Keratinocyte (primary cell): ENCODE measurements at regions not wholly inside any gene's neighbourhood (a gene's known extent, or its start where the extent isn't known, plus 50 kb on each side); places are given as distances from the start of the nearest gene placed in this dataset.

Experiments used
- CTCF ChIP-seq, 3 experiments: IDR thresholded peaks in 1 of 3; conservative IDR thresholded peaks in 1 of 3; optimal IDR thresholded peaks in 1 of 3; 2 replicates in 2 of 3; 3 replicates in 1 of 3; pipeline versions ENCODE3 to v1.5.1; 2011; ENCODE audit warnings: low read length in 3 of 3, mild to moderate bottlenecking in 3 of 3, moderate library complexity in 2 of 3, control low read depth in 1 of 3, inconsistent platforms in 1 of 3; ENCODE audit not compliant: insufficient read depth in 2 of 3; ENCODE audit errors: extremely low read depth in 1 of 3
- EZH2 ChIP-seq: IDR thresholded peaks from one replicate; pipeline ENCODE4 v1.6.1; 2012; ENCODE audit warnings: inconsistent platforms, mild to moderate bottlenecking, low read length, moderate library complexity

- TF ChIP-seq CTCF (optimal IDR thresholded peaks at IDR 0.05 in 1 of 3, IDR thresholded peaks at IDR 0.05 in 1 of 3, conservative IDR thresholded peaks at IDR 0.05 in 1 of 3; ENCODE audit: extremely low read depth in 1 of 3, insufficient read depth in 2 of 3, low read length in 3 of 3) (no peak), EZH2 (no peak)
These were observed 478.3 kb downstream of the FRK start for GRCh38 chr6:115582386-115582785.
